ENCODE measurements at regions not wholly inside any gene's neighbourhood (a gene's known extent, or its start where the extent isn't known, plus 50 kb on each side); places are given as distances from the start of the nearest gene placed in this dataset.
A peak's percentile ranks its signal among the peaks of the same experiment; 100 is the strongest.
"Not testable (repeated sequence)": the region's sequence is repeated elsewhere in the genome, so short reads cannot be mapped to it uniquely, and the experiment has no call there.

DNA sequence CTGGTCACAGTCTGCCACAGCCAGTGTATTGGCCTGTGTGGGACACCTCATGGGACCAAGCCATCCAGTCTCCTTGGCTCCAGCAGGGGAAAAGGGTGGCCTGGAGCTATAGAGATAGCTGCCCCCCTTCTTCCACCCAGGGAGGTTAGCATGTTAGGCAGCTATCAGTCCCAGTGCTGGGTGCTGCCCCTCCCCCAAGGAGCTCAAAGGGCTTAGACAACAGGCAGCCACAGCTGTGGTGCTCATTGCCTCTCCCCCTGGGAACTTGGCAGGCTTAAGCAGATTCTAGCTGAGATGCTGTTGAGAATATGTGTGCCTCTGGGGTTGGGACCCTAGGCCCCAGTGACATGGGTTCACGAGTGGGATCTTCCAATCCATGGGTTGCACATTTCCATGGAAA lies 226.0 kb upstream of the PTGER4 start:
- Mint-ChIP-seq H3K9me3 (peaks cover 32% of the 10 kb centered on the region), H3K27ac (no peak overlapping the region), H3K36me3 (ENCODE audit: low read depth) (no peaks in the 10 kb centered on the region), H3K27me3 (no peaks in the 10 kb centered on the region), H3K4me1 (ENCODE audit: low read depth) (no peaks in the 10 kb centered on the region), H3K4me3 (no peak overlapping the region)
- intact Hi-C loops (cut with micrococcal nuclease) = no loop called here

DNA sequence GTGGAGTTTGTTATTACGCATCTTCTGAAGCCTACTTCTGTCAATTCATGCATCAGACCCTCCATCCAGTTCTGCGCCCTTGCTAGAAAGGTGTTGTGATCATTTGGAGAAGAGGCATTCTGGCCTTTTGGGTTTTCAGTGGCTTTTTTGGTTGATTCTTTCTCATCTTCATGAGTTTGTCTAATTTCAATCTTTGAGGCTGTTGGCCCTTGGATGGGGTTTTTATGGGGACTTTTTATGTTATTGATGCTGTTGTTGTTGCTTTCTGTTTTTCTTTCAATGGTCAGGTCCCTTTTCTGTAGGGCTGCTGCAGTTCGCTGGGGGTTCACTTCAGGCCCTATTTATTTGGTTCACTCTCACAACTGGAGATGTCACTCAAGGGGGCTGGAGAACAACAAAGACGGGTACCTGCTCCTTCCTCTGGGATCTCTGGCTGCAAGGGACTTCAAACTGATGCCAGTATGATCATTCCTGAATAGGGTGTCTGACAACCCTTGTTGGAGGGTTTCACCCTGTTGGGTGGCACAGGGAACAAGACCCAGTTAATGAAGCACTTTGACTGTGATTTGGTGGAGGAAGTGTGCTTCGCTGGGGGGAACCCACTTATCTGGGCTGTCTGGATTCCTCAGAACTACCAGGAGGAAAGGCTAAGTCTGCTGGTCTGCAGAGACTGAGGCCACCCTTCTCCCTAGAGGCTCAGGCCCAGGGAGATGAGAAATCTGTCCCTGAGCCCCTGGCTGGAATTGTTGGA lies 226.7 kb upstream of the PTGER4 start:
- H3K27ac Mint-ChIP-seq = no peak overlapping the region
- H3K27me3 Mint-ChIP-seq = no peaks in the 10 kb centered on the region

DNA sequence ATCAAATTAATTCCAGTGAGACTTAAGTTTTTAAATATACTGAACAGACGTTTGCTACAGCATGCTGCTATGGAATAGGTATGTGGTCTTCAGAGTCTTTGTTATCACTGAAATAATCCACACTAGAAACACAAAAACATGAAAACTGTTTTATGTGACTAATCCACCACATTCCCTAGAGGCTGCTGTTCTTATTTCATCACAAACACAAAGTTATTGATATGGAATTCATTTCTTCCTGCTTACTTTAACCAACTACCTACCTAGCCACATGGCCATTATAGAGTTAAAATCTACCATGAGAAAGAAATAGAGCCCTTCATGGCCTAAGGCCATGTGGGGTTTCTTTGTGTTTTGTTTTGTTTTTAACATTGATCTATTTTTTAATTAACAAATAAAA lies 232.3 kb upstream of the PTGER4 start:
- no peaks in the 10 kb centered on the region for H3K27me3 Mint-ChIP-seq
- no peak overlapping the region for H3K27ac Mint-ChIP-seq
- H3K4me1 Mint-ChIP-seq (ENCODE audit: low read depth) = peaks cover 1% of the 10 kb centered on the region
- H3K9me3 Mint-ChIP-seq = peaks cover 54% of the 10 kb centered on the region
- intact Hi-C loops (cut with micrococcal nuclease) = no loop called here
- H3K36me3 Mint-ChIP-seq (ENCODE audit: low read depth) = peaks cover 6% of the 10 kb centered on the region
- no peak overlapping the region for H3K4me3 Mint-ChIP-seq

More for the DNA sequence above, 226.7 kb upstream of the PTGER4 start:
- intact Hi-C loops (cut with micrococcal nuclease) = no loop called here
- H3K4me3 Mint-ChIP-seq = no peak overlapping the region
- H3K36me3 Mint-ChIP-seq (ENCODE audit: low read depth) = no peaks in the 10 kb centered on the region
- H3K9me3 Mint-ChIP-seq = peaks cover 30% of the 10 kb centered on the region
- no peaks in the 10 kb centered on the region for H3K4me1 Mint-ChIP-seq (ENCODE audit: low read depth)

DNA sequence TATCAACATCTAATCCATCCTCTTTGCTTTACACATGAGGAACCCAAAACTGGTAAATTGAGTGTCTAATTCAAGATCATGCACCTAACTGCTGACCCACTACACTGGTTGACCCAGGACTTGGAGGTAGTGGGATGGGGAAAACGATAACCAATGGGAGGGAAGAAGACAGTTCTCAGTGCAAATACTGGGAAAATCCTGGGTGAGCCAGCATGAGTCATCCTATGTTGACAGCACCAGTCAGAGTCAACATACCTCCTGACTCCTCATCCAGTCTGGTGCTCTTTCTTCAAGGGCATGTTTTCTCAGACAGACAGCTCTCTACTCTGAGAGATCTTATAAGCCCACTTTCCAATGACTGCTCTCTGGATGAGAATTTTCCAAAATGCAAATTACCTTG lies 232.8 kb upstream of the PTGER4 start:
- Mint-ChIP-seq H3K27ac (no peak overlapping the region), H3K27me3 (no peaks in the 10 kb centered on the region), H3K4me1 (ENCODE audit: low read depth) (peaks cover 7% of the 10 kb centered on the region), H3K4me3 (no peak overlapping the region), H3K9me3 (peaks cover 49% of the 10 kb centered on the region), H3K36me3 (ENCODE audit: low read depth) (peaks cover 6% of the 10 kb centered on the region)
- intact Hi-C loops (cut with micrococcal nuclease) = no loop called here

DNA sequence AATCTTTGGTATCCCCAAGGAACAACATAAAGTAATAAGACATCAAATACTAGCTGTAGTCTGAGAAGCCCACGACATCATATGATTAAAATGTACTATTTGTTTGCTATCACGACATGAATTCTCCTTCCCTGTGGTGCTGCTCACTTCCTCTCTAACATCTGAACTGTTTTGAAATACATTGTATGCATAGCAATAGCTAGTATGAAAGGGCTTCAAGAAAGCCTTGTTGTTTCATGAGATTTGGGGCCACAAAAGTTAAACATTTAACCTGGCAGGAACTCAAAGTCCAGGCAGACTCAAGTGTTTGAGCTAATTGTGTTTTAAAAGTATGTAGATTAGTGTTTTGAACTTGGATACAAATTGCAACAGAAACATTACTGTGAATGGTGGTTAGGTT lies 237.4 kb upstream of the PTGER4 start:
- H3K27ac Mint-ChIP-seq = no peak overlapping the region
- intact Hi-C loops (cut with micrococcal nuclease) = loop anchor here (5.0 kb wide), 1 partner anchor 40 kb away; no protein-coding TSS in a partner anchor
- H3K4me1 Mint-ChIP-seq (ENCODE audit: low read depth) = peaks cover 10% of the 10 kb centered on the region

DNA sequence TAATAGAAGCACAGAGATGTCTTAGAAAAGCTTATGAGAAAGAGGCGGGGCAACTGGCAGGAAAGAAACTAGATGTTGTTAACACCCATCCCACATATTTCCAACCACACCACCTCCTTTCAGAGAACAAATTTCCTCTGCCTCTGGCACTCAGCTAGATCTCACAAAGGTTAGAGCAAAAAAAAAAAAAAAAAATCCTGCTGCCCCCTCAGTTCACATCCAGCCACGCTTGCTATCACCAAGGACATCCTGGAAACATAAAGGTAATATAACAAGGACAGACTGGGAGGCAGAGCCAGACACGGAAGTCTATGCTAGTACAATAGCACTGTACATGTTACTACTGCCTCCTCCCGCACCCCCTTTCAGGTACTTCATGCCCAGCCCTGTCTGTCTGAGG lies 238.0 kb upstream of the PTGER4 start:
- peaks cover 13% of the 10 kb centered on the region for H3K4me1 Mint-ChIP-seq (ENCODE audit: low read depth)

More for the DNA sequence above, 237.4 kb upstream of the PTGER4 start:
- peaks cover 33% of the 10 kb centered on the region for H3K9me3 Mint-ChIP-seq
- H3K36me3 Mint-ChIP-seq (ENCODE audit: low read depth) = peaks cover 6% of the 10 kb centered on the region
- H3K27me3 Mint-ChIP-seq = no peaks in the 10 kb centered on the region
- H3K4me3 Mint-ChIP-seq = no peak overlapping the region

DNA sequence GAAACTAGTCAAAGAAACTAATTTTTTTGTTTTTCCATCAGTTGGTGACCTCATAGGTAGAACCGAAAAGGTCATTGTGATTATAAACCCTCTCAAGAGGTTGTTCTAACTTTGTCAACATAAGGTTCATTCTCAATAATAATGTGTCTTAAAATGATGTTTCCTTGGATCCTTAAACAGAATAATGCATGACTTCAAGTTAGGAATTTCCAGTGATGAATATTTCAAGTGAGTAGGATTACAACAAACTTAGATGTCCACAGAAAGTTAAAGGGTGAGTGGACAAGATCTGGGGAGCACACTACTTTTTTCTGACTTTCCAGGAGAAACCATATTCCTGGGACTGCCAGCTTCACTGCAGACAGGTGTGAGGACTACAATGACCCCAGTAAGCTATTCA lies 239.0 kb upstream of the PTGER4 start:
- Mint-ChIP-seq H3K27ac (no peak overlapping the region), H3K9me3 (peaks cover 25% of the 10 kb centered on the region), H3K4me1 (ENCODE audit: low read depth) (peaks cover 19% of the 10 kb centered on the region), H3K36me3 (ENCODE audit: low read depth) (peaks cover 6% of the 10 kb centered on the region), H3K4me3 (no peak overlapping the region), H3K27me3 (no peaks in the 10 kb centered on the region)
- intact Hi-C loops (cut with micrococcal nuclease) = loop anchor here (5.0 kb wide), 1 partner anchor 42 kb away; no protein-coding TSS in a partner anchor

More for the DNA sequence above, 238.0 kb upstream of the PTGER4 start:
- Mint-ChIP-seq H3K27ac (peak overlapping the region; percentile 4), H3K27me3 (no peaks in the 10 kb centered on the region), H3K9me3 (peaks cover 30% of the 10 kb centered on the region), H3K4me3 (no peak overlapping the region), H3K36me3 (ENCODE audit: low read depth) (peaks cover 6% of the 10 kb centered on the region)
- intact Hi-C loops (cut with micrococcal nuclease) = loop anchor here (5.0 kb wide), 1 partner anchor 41 kb away; no protein-coding TSS in a partner anchor

DNA sequence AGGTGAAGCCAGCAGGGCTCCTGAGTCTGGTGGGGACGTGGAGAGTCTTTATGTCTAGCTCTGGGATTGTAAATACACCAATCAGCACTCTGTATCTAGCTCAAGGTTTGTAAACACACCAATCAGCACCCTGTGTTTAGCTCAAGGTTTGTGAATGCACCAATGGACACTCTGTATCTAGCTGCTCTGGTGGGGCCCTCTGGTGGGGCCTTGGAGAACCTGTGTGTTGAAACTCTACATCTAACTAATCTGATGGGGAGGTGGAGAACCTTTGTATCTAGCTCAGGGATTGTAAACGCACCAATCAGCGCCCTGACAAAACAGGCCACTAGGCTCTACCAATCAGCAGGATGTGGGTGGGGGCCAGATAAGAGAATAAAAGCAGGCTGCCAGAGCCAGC lies 240.6 kb upstream of the PTGER4 start:
- H3K27me3 Mint-ChIP-seq; H3K36me3 Mint-ChIP-seq (ENCODE audit: low read depth); H3K4me3 Mint-ChIP-seq; H3K27ac Mint-ChIP-seq; intact Hi-C loops (cut with micrococcal nuclease): not testable (repeated sequence)
- Mint-ChIP-seq H3K4me1 (ENCODE audit: low read depth) (peaks cover 19% of the 10 kb centered on the region), H3K9me3 (peaks cover 11% of the 10 kb centered on the region)

DNA sequence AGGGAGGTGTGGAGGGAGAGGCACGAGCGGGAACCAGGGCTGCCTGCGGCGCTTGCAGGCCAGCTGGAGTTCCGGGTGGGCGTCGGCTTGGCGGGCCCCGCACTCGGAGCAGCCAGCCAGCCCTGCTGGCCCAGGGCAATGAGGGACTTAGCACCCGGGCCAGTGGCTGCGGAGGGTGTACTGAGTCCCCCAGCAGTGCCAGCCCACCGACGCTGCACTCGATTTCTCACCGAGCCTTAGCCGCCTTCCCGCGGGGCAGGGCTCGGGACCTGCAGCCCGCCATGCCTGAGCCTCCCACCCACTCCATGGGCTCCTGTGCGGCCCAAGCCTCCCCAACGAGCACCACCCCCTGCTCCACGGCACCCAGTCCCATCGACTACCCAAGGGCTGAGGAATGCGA lies 241.1 kb upstream of the PTGER4 start:
- H3K4me1 Mint-ChIP-seq (ENCODE audit: low read depth) = peaks cover 19% of the 10 kb centered on the region
- H3K27ac Mint-ChIP-seq; intact Hi-C loops (cut with micrococcal nuclease); H3K4me3 Mint-ChIP-seq; H3K9me3 Mint-ChIP-seq; H3K36me3 Mint-ChIP-seq (ENCODE audit: low read depth); H3K27me3 Mint-ChIP-seq: not testable (repeated sequence)

DNA sequence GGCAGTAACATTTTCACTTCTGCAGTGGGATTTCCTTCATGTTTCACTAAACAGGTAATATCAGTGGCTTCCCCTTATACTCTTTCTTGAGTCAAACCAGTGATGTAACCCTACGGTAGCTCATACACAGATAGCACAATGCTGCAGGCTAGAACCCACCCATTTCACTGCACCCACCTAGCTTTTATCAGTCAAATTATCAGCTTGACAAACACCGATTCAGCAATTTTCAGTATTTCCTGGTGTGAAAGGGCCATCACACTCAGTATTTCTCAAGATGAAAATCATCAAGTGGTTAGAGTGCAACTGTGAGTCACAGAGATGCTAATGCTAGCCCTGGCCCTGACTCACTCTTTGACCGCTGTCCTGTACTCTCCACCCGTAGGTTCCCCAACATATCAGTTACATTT lies 242.3 kb upstream of the PTGER4 start:
- Mint-ChIP-seq H3K4me3 (no peak overlapping the region), H3K36me3 (ENCODE audit: low read depth) (no peaks in the 10 kb centered on the region), H3K27ac (no peak overlapping the region), H3K4me1 (ENCODE audit: low read depth) (peaks cover 18% of the 10 kb centered on the region), H3K9me3 (no peaks in the 10 kb centered on the region), H3K27me3 (no peaks in the 10 kb centered on the region)
- intact Hi-C loops (cut with micrococcal nuclease) = no loop called here

DNA sequence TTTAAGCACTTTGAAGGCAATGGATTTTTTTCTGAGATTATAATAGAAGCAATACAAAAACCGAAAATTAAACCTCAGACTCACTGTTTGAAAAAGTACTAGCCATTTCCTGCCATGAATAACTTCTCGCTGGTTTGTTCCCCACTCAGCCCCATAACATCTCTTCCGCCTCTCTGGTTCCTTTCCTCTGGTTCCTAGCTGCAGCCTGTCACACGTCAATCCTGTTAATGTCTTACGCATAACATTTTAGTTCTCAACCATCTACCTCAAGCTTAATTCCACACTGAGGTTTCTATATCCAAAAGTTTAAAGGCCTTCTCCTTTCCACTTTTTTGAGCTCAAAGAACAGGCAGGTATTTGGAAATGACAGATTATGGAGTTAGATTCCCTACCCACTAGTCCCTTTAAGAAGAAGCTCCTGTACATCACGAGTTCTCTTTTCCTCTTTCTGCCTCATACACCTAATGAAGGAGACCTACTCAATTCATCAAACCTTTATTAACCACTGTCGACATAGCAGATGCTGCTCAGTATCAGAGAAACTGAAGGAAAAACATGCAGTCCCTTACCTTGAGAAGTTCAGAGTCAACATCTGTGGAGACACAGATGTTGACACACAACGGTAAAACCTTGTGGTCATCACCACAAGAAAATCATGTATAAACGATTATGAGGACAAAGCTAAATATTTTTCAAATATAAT lies 243.0 kb upstream of the PTGER4 start:
- H3K9me3 Mint-ChIP-seq = no peaks in the 10 kb centered on the region

DNA sequence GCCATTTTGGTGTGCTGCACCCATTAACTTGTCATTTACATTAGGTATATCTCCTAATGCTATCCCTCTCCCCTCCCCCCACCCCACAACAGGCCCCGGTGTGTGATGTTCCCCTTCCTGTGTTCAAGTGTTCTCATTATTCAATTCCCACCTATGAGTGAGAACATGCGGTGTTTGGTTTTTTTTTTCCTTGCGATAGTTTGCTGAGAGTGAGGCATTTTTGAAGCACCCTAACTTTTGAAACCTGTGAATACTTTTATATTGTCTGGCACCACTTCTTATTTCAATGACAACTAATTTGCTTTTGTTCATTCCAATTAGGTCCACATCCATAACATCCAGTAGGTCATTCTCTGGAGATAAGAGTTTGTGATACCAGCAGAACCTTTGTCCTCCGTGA lies 244.0 kb upstream of the PTGER4 start:
- H3K4me1 Mint-ChIP-seq (ENCODE audit: low read depth); H3K4me3 Mint-ChIP-seq; intact Hi-C loops (cut with micrococcal nuclease): not testable (repeated sequence)

More for the DNA sequence above, 243.0 kb upstream of the PTGER4 start:
- Mint-ChIP-seq H3K27me3 (no peaks in the 10 kb centered on the region), H3K4me1 (ENCODE audit: low read depth) (peaks cover 10% of the 10 kb centered on the region), H3K36me3 (ENCODE audit: low read depth) (no peaks in the 10 kb centered on the region), H3K27ac (peak overlapping the region; percentile 25), H3K4me3 (no peak overlapping the region)
- intact Hi-C loops (cut with micrococcal nuclease) = no loop called here

DNA sequence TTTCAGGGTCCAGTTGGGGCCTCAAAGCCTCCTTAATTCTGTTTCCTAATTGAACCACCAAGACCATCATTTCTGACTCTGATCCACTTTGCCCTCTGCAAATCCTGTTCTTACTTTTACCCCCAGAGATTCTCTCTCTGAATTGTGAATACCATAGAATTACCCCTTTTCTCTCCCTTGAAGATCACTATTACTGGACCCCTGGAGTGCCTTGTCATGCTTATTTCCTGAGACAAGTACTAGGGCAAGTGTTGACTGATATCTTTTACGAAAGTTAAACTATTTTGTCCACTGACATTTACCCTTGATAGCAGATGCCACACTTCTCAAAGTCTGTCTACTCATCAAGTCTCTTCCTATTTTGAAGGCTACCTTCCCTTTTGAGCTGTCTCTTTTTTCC lies 246.9 kb upstream of the PTGER4 start:
- H3K36me3 Mint-ChIP-seq (ENCODE audit: low read depth) = no peaks in the 10 kb centered on the region
- intact Hi-C loops (cut with micrococcal nuclease) = no loop called here
- H3K4me1 Mint-ChIP-seq (ENCODE audit: low read depth) = peaks cover 10% of the 10 kb centered on the region
- no peaks in the 10 kb centered on the region for H3K27me3 Mint-ChIP-seq
- no peak overlapping the region for H3K27ac Mint-ChIP-seq
- H3K9me3 Mint-ChIP-seq = no peaks in the 10 kb centered on the region
- no peak overlapping the region for H3K4me3 Mint-ChIP-seq

More for the DNA sequence above, 244.0 kb upstream of the PTGER4 start:
- H3K36me3 Mint-ChIP-seq (ENCODE audit: low read depth); H3K27me3 Mint-ChIP-seq; H3K9me3 Mint-ChIP-seq; H3K27ac Mint-ChIP-seq: not testable (repeated sequence)

DNA sequence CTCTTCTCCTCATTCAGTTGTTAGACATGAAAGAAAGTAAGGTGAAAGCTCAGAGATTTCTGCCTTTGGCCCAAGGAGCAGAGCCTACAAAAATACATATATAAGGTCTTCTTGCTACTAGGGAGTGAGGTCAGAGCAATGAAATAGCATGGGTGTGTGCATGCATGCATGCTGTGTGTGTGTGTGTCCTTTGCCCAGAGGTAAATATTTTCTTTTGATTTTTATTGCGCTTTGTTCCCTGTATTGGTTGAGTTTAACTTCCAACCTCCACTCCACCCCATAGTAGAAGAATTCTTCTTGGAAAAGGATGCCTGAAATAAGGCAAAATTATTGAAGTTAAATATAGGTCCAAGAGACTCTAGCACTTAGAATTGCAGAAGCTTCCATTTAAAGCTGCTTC lies 248.0 kb upstream of the PTGER4 start:
- Mint-ChIP-seq H3K4me3 (no peak overlapping the region), H3K27me3 (no peaks in the 10 kb centered on the region), H3K9me3 (no peaks in the 10 kb centered on the region), H3K4me1 (ENCODE audit: low read depth) (peaks cover 6% of the 10 kb centered on the region), H3K36me3 (ENCODE audit: low read depth) (no peaks in the 10 kb centered on the region), H3K27ac (no peak overlapping the region)
- intact Hi-C loops (cut with micrococcal nuclease) = no loop called here
